Neural crest cell (in vitro differentiated cells): ENCODE measurements at regions not wholly inside any gene's neighbourhood (a gene's known extent, or its start where the extent isn't known, plus 50 kb on each side); places are given as distances from the start of the nearest gene placed in this dataset.
"Not testable (repeated sequence)": the region's sequence is repeated elsewhere in the genome, so short reads cannot be mapped to it uniquely, and the experiment has no call there.

ENCODE experiments used
- DNase-seq: peaks from one replicate; pipeline ENCODE4 v3.0.0; 2021; ENCODE audit warnings: low read depth, mixed read lengths, low spot score
- H3K27ac Mint-ChIP-seq: one replicate; pipeline ENCODE4 v1.8.0; 2021; ENCODE audit warnings: mild to moderate bottlenecking, mixed read lengths; ENCODE audit not compliant: unreplicated experiment
- H3K27me3 Mint-ChIP-seq: 2 replicates; pipeline ENCODE4 v1.8.0; 2021; ENCODE audit warnings: low read depth, mild to moderate bottlenecking, mixed read lengths
- H3K36me3 Mint-ChIP-seq: 2 replicates; pipeline ENCODE4 v1.8.0; 2021; ENCODE audit warnings: low read depth, mild to moderate bottlenecking, mixed read lengths
- H3K4me1 Mint-ChIP-seq: 2 replicates; pipeline ENCODE4 v1.8.0; 2021; ENCODE audit warnings: mixed read lengths
- H3K4me3 Mint-ChIP-seq: one replicate; pipeline ENCODE4 v1.8.0; 2021; ENCODE audit warnings: mild to moderate bottlenecking, mixed read lengths
- H3K9me3 Mint-ChIP-seq: 2 replicates; pipeline ENCODE4 v1.8.0; 2021; ENCODE audit warnings: mixed read lengths
- TF ChIP-seq, protein P1 (sequence below): fragments of 200-600 bp; sonication (generic); conservative IDR thresholded peaks from 2 replicates; pipeline ENCODE4 v1.5.0; 2021; ENCODE audit warnings: antibody characterized with exemption, mild to moderate bottlenecking

DNA sequence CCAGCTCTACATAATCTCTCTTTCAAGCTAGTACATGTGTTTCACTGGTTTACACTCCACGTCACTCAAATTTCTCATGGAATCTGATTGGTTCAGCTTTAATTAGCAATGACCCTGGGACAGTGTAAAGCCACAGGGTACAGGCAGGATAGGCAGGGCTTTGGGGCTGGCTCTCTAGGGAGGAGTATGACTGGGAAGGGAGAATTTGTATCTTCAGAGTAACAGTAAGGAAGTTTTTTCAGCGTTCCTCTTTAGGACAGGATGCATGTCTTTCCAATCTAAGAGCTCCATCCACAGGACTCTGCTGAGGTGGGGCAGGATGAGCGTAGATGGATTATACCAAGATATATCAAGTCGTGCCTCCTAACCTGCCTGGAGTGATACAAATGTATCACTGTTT is 112.0 kb upstream of the CLEC14A start:
- Mint-ChIP-seq H3K27ac (no peak overlapping the region), H3K27me3 (no peaks in the 10 kb centered on the region), H3K9me3 (no peaks in the 10 kb centered on the region), H3K4me3 (no peak overlapping the region), H3K36me3 (no peaks in the 10 kb centered on the region), H3K4me1 (no peaks in the 10 kb centered on the region)
- DNase-seq, result no peak
- TF ChIP-seq, protein P1, sequence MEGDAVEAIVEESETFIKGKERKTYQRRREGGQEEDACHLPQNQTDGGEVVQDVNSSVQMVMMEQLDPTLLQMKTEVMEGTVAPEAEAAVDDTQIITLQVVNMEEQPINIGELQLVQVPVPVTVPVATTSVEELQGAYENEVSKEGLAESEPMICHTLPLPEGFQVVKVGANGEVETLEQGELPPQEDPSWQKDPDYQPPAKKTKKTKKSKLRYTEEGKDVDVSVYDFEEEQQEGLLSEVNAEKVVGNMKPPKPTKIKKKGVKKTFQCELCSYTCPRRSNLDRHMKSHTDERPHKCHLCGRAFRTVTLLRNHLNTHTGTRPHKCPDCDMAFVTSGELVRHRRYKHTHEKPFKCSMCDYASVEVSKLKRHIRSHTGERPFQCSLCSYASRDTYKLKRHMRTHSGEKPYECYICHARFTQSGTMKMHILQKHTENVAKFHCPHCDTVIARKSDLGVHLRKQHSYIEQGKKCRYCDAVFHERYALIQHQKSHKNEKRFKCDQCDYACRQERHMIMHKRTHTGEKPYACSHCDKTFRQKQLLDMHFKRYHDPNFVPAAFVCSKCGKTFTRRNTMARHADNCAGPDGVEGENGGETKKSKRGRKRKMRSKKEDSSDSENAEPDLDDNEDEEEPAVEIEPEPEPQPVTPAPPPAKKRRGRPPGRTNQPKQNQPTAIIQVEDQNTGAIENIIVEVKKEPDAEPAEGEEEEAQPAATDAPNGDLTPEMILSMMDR, result no peak

DNA sequence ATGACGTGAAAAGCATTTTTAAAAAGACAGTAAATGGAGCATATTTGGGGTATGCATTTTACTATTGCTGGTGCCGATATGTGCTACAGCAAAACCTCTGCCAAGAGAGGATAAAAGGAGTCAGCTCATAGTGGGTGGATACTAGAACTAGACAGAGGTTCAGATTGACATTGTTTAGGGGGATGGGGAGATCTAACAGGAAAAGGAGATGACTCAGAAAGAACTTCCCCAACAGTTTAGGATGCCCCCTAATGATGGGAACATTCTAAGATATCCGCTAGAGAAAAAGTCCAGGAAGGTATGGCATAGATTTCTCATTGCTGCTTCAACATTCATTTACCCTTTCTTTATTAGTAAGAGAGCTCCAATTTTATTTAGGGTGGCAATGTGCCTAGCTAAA is 110.5 kb upstream of the CLEC14A start:
- Mint-ChIP-seq H3K4me3 (no peak overlapping the region), H3K4me1 (no peaks in the 10 kb centered on the region), H3K27ac (no peak overlapping the region), H3K27me3 (no peaks in the 10 kb centered on the region), H3K36me3 (no peaks in the 10 kb centered on the region), H3K9me3 (no peaks in the 10 kb centered on the region)
- no peak for DNase-seq
- TF ChIP-seq, protein P1, result no peak

DNA sequence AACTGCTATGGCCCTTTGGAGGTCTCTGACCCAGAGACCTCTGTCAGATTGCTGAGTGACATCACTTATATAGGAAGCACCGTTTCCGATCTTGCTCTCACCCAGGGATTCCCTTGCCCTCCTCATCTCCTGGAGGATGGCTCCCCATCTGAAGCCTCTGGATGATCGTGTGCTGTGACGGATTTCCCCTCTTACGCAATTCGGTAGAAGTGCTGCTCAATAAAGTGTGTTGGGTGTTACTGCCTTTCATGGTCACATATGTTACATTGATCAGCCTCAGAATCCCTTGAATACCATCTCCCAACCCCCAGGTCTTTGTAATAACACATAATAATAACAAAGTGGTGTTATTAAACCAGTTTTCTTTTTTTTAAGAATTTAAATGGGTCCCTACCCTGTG is 107.3 kb upstream of the CLEC14A start:
- TF ChIP-seq, protein P1, result no peak
- Mint-ChIP-seq H3K27me3 (no peaks in the 10 kb centered on the region), H3K36me3 (no peaks in the 10 kb centered on the region), H3K4me3 (no peak overlapping the region), H3K4me1 (no peaks in the 10 kb centered on the region), H3K27ac (no peak overlapping the region), H3K9me3 (no peaks in the 10 kb centered on the region)
- DNase-seq, result no peak

DNA sequence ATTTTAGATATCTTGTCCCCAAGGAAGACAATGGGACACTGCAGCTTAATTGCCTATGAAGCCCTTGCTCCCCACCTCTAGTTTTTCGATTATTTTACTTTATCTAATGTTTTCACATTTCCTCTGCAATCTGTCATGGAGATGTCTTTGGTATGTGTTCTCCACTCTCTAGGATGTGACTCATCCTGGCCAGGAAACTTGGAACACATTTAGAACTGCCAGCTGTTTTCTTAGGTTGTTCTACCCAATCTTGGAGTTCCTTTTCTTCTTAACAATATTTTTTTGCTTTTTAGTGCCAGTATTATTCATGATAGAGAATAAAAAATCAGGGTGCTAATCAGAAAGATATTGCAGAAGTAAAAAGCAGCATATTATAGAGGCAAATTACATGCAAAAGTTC is 101.7 kb upstream of the CLEC14A start:
- H3K27me3 Mint-ChIP-seq, result no peaks in the 10 kb centered on the region
- DNase-seq, result no peak
- peaks cover 14% of the 10 kb centered on the region for H3K9me3 Mint-ChIP-seq
- H3K27ac Mint-ChIP-seq, result no peak overlapping the region
- H3K4me1 Mint-ChIP-seq, result no peaks in the 10 kb centered on the region
- TF ChIP-seq, protein P1, result no peak
- H3K36me3 Mint-ChIP-seq, result peaks cover 3% of the 10 kb centered on the region
- no peak overlapping the region for H3K4me3 Mint-ChIP-seq

DNA sequence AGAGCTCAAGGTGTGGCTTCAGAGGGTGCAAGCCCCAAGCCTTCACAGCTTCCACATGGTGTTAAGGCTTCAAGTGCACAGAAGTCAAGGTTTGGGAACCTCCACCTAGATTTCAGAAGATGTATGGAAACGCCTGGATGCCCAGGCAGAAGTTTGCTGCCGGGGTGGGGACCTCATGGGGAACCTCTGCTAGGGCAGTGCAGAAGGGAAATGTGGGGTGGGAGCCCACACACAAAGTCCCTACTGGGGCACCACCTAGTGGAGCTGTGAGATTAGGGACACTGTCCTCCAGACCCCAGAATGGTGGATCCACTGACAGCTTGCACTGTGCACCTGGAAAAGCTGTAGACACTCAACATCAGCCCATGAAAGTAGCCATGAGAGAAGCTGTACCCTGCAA is 99.6 kb upstream of the CLEC14A start:
- H3K4me3 Mint-ChIP-seq, H3K27me3 Mint-ChIP-seq, H3K4me1 Mint-ChIP-seq, DNase-seq, H3K36me3 Mint-ChIP-seq, H3K27ac Mint-ChIP-seq: not testable (repeated sequence)
- H3K9me3 Mint-ChIP-seq, result peaks cover 14% of the 10 kb centered on the region

DNA sequence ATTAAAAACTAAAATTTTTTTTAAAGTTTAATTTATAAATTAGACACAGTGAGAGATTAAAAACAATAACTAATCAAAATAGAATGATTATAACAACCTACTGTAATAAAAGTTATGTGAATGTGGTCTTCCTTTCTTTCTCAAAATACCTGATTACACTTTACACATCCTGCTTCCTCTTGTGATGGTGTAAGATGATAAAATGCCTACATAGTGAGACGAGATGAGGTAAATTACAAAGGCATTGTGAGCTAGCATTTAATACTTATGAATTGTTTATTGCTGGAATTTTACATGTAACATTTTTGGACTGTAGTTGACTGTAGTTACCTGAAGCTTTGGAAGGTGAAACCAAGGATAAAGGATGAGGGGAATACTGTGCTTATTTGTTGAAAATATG is 94.2 kb upstream of the CLEC14A start:
- no peak for DNase-seq
- Mint-ChIP-seq H3K36me3 (no peaks in the 10 kb centered on the region), H3K4me1 (no peaks in the 10 kb centered on the region), H3K27ac (no peak overlapping the region), H3K9me3 (peaks cover 11% of the 10 kb centered on the region), H3K4me3 (no peak overlapping the region), H3K27me3 (peaks cover 13% of the 10 kb centered on the region)
- TF ChIP-seq, protein P1, result no peak
